Caco-2 (cell line): ENCODE measurements at regions not wholly inside any gene's neighbourhood (a gene's known extent, or its start where the extent isn't known, plus 50 kb on each side); places are given as distances from the start of the nearest gene placed in this dataset.

Source experiments
- BruUV-seq: library from RNA; stranded (reverse); fragments of 400-500 nt; replicated peaks from 2 replicates; lab custom pipeline; 2021; lab: Mats Ljungman, UMichigan
- CTCF ChIA-PET: fragments of 300-600 bp; sonication (Branson Sonifier 250); formaldehyde crosslinking; loops from one replicate; lab custom pipeline; 2022; ENCODE audit warnings: antibody characterized with exemption; lab: Charles Lee
- POLR2A ChIA-PET: fragments of 300-600 bp; sonication (Branson Sonifier 250); formaldehyde crosslinking; loops from one replicate; lab custom pipeline; 2022; ENCODE audit warnings: antibody characterized with exemption; lab: Charles Lee
- DNase-seq, 2 experiments: peaks; one replicate each; pipeline versions ENCODE4 v3.0.0 to v3.0.0-alpha.2; 2020 to 2022
- H3K27me3 ChIP-seq: replicated peaks from 2 replicates; pipeline ENCODE4 v1.6.0; 2011; ENCODE audit warnings: low read length; ENCODE audit not compliant: control insufficient read depth, insufficient read depth
- H3K36me3 ChIP-seq: 2 replicates; pipeline ENCODE4 v1.5.1; 2011; ENCODE audit warnings: low read length; ENCODE audit not compliant: control insufficient read depth, insufficient read depth
- H3K4me1 ChIP-seq: fragments of 250-450 bp; sonication (Bioruptor Pico); 2 replicates; pipeline ENCODE4 v1.5.1; 2020; ENCODE audit warnings: mild to moderate bottlenecking
- H3K4me3 ChIP-seq: 2 replicates; pipeline ENCODE4 v1.5.1; 2011; ENCODE audit warnings: low read depth, mild to moderate bottlenecking, control low read depth, low read length
- H3K9me3 ChIP-seq: fragments of 250-450 bp; sonication (Bioruptor Pico); 2 replicates; pipeline ENCODE4 v1.5.1; 2020; ENCODE audit warnings: mild to moderate bottlenecking, moderate library complexity
- H3K27ac Mint-ChIP-seq: one replicate; pipeline ENCODE4 v1.8.0; 2022; ENCODE audit warnings: mixed read lengths; ENCODE audit not compliant: unreplicated experiment
- H3K27me3 Mint-ChIP-seq: one replicate; pipeline ENCODE4 v1.8.0; 2022; ENCODE audit warnings: mixed read lengths; ENCODE audit not compliant: insufficient read depth, unreplicated experiment
- H3K36me3 Mint-ChIP-seq: one replicate; pipeline ENCODE4 v1.8.0; 2022; ENCODE audit warnings: mild to moderate bottlenecking, mixed read lengths; ENCODE audit not compliant: insufficient read depth, unreplicated experiment
- H3K4me1 Mint-ChIP-seq: one replicate; pipeline ENCODE4 v1.8.0; 2022; ENCODE audit warnings: low read depth, mixed read lengths; ENCODE audit not compliant: unreplicated experiment
- H3K4me3 Mint-ChIP-seq: one replicate; pipeline ENCODE4 v1.8.0; 2022; ENCODE audit warnings: mild to moderate bottlenecking, moderate library complexity, mixed read lengths; ENCODE audit not compliant: unreplicated experiment
- H3K9me3 Mint-ChIP-seq: one replicate; pipeline ENCODE4 v1.8.0; 2022; ENCODE audit warnings: mixed read lengths; ENCODE audit not compliant: unreplicated experiment
- CTCF ChIP-seq, 2 experiments: fragments of 200-600 bp in 1 of 2; IDR thresholded peaks; 1 replicate in 1 of 2; 2 replicates in 1 of 2; pipeline versions ENCODE4 v1.5.1 to v1.8.0; 2011 to 2022; ENCODE audit warnings: antibody characterized with exemption in 1 of 2, control low read depth in 1 of 2, inconsistent platforms in 1 of 2, low read depth in 1 of 2, low read length in 1 of 2, mild to moderate bottlenecking in 1 of 2, moderate library complexity in 1 of 2; ENCODE audit not compliant: insufficient read depth in 1 of 2, severe bottlenecking in 1 of 2, unreplicated experiment in 1 of 2
- intact Hi-C: fragments of 100-400 bp; cut with micrococcal nuclease; formaldehyde crosslinking; loops from one replicate; pipeline ENCODE4 v1.10.0; 2022; ENCODE audit not compliant: unreplicated experiment

DNA sequence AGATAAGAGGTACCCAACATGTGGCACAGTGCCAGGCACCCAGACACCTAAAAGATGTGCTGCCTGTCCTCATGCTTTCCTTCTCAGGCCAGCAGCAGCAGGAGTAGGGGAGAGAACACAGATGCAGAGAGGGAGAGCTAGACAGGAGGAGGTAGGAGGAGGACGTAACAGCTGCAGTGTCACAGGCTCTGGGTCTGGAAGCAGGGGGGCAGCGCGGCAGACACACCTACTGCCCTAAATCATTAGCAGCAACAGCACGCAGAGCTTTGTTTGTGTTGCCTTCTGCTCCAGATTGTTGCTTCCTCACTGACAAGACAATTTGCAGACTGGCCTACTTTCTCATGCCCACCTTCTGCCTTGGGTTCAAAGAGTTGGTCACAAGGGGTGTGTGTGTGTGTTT, 196.7 kb upstream of the DAB1 start:
- H3K9me3 Mint-ChIP-seq: no peaks in the 10 kb centered on the region
- no TSS peak for BruUV-seq
- ChIA-PET CTCF (no interaction called here), POLR2A (no interaction called here)
- Histone ChIP-seq H3K4me1 (peaks cover 5% of the 10 kb centered on the region; the same call in 1 of the 2 replicates), H3K36me3 (no peaks in the 10 kb centered on the region), H3K9me3 (no peaks in the 10 kb centered on the region), H3K4me3 (no peak overlapping the region), H3K27me3 (no peaks in the 10 kb centered on the region)
- H3K36me3 Mint-ChIP-seq: no peaks in the 10 kb centered on the region
- no peak for TF ChIP-seq CTCF (IDR thresholded peaks at IDR 0.05; ENCODE audit: insufficient read depth in 1 of 2, low read depth in 1 of 2, low read length in 1 of 2, severe bottlenecking in 1 of 2, unreplicated experiment in 1 of 2)
- H3K4me3 Mint-ChIP-seq: no peak overlapping the region
- no peak for DNase-seq
- no peaks in the 10 kb centered on the region for H3K27me3 Mint-ChIP-seq
- no peak overlapping the region for H3K27ac Mint-ChIP-seq
- H3K4me1 Mint-ChIP-seq: peaks cover 8% of the 10 kb centered on the region
- intact Hi-C loops: no loop called here

DNA sequence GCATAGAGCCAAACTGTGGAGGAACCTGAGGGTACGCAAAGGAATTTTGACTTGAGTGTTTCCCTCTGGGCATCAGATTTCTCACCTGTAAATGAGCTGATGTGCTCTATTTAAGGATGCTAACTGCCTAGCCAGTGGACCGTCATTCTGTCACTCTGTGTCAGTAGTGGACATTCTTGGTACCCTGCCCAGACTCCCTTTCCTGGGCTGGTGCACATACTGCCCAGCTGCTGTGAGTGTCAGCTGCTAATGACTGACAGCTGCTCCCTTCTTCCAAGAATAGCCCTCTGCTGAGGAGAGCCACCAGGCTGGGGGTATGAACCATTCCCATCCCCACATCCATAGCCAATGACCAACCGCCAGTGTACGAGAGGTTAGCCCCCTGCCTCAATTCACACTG, 193.1 kb upstream of the DAB1 start:
- TF ChIP-seq CTCF (IDR thresholded peaks at IDR 0.05; ENCODE audit: insufficient read depth in 1 of 2, low read depth in 1 of 2, low read length in 1 of 2, severe bottlenecking in 1 of 2, unreplicated experiment in 1 of 2): no peak
- BruUV-seq: no TSS peak
- no peaks in the 10 kb centered on the region for H3K9me3 ChIP-seq
- H3K27ac Mint-ChIP-seq: no peak overlapping the region
- H3K36me3 Mint-ChIP-seq: no peaks in the 10 kb centered on the region
- CTCF ChIA-PET: no interaction called here
- no peak overlapping the region for H3K4me3 ChIP-seq
- H3K36me3 ChIP-seq: no peaks in the 10 kb centered on the region
- no peak overlapping the region for H3K4me3 Mint-ChIP-seq
- DNase-seq: no peak
- no peaks in the 10 kb centered on the region for H3K4me1 ChIP-seq
- H3K9me3 Mint-ChIP-seq: no peaks in the 10 kb centered on the region
- no peaks in the 10 kb centered on the region for H3K27me3 ChIP-seq
- POLR2A ChIA-PET: no interaction called here
- intact Hi-C loops: no loop called here
- no peaks in the 10 kb centered on the region for H3K27me3 Mint-ChIP-seq
- no peaks in the 10 kb centered on the region for H3K4me1 Mint-ChIP-seq

- Mint-ChIP-seq H3K27me3 (no peaks in the 10 kb centered on the region), H3K9me3 (no peaks in the 10 kb centered on the region), H3K4me3 (no peak overlapping the region), H3K36me3 (no peaks in the 10 kb centered on the region), H3K4me1 (no peaks in the 10 kb centered on the region), H3K27ac (no peak overlapping the region)
- Histone ChIP-seq H3K9me3 (no peaks in the 10 kb centered on the region), H3K4me1 (no peaks in the 10 kb centered on the region), H3K4me3 (no peak overlapping the region), H3K36me3 (no peaks in the 10 kb centered on the region), H3K27me3 (no peaks in the 10 kb centered on the region)
- TF ChIP-seq CTCF (IDR thresholded peaks at IDR 0.05; ENCODE audit: insufficient read depth in 1 of 2, low read depth in 1 of 2, low read length in 1 of 2, severe bottlenecking in 1 of 2, unreplicated experiment in 1 of 2): no peak
- no peak for DNase-seq
- no TSS peak for BruUV-seq
- intact Hi-C loops: no loop called here
- POLR2A ChIA-PET: no interaction called here
- CTCF ChIA-PET: no interaction called here
These were observed 192.1 kb upstream of the DAB1 start for GRCh38 chr1:57615956-57616355.
